ENCODE measurements at regions not wholly inside any gene's neighbourhood (a gene's known extent, or its start where the extent isn't known, plus 50 kb on each side); places are given as distances from the start of the nearest gene placed in this dataset.
"Not testable (repeated sequence)": the region's sequence is repeated elsewhere in the genome, so short reads cannot be mapped to it uniquely, and the experiment has no call there.

- not testable (repeated sequence) for TF ChIP-seq CTCF, POLR2A (IDR thresholded peaks at IDR 0.05)
These were observed 83.8 kb downstream of the MALL start for GRCh38 chr2:110031722-110032327.

Measured in thyroid gland (tissue), 4 donors.